GM19025 (cell line): ENCODE measurements at regions not wholly inside any gene's neighbourhood (a gene's known extent, or its start where the extent isn't known, plus 50 kb on each side); places are given as distances from the start of the nearest gene placed in this dataset.
"Not testable (repeated sequence)": the region's sequence is repeated elsewhere in the genome, so short reads cannot be mapped to it uniquely, and the experiment has no call there.

ENCODE experiments used
- ATAC-seq: cut with Tn5 transposase; IDR thresholded peaks from one replicate; pipeline ENCODE4 v1.9.1; 2021; ENCODE audit warnings: mild to moderate bottlenecking, low read depth, moderate library complexity; ENCODE audit not compliant: unreplicated experiment

GRCh38 chr9:90140131-90140818 is 502.3 kb downstream of the DIRAS2 start:
- ATAC-seq, result no peak

GRCh38 chr9:90141723-90142122 is 500.9 kb downstream of the DIRAS2 start:
- ATAC-seq, result no peak

- ATAC-seq, result no peak
Observed at GRCh38 chr9:90142580-90142979, 500.0 kb downstream of the DIRAS2 start.

GRCh38 chr9:90147426-90147825 is 495.2 kb downstream of the DIRAS2 start:
- ATAC-seq, result no peak

GRCh38 chr9:90156318-90156717 is 486.3 kb downstream of the DIRAS2 start:
- no peak for ATAC-seq

GRCh38 chr9:90162326-90162725 is 480.3 kb downstream of the DIRAS2 start:
- ATAC-seq, result no peak

GRCh38 chr9:90162819-90163218 is 479.8 kb downstream of the DIRAS2 start:
- ATAC-seq, result no peak

- no peak for ATAC-seq
Observed at GRCh38 chr9:90165281-90165680, 477.3 kb downstream of the DIRAS2 start.

- not testable (repeated sequence) for ATAC-seq
Observed at GRCh38 chr9:90166374-90166773, 476.2 kb downstream of the DIRAS2 start.

- ATAC-seq, result no peak
Observed at GRCh38 chr9:90167914-90168313, 474.7 kb downstream of the DIRAS2 start.

GRCh38 chr9:90169490-90169889 is 473.1 kb downstream of the DIRAS2 start:
- no peak for ATAC-seq

GRCh38 chr9:90173935-90174334 is 468.7 kb downstream of the DIRAS2 start:
- not testable (repeated sequence) for ATAC-seq

GRCh38 chr9:90174346-90174745 is 468.3 kb downstream of the DIRAS2 start:
- ATAC-seq, result not testable (repeated sequence)

GRCh38 chr9:90175257-90175656 is 467.4 kb downstream of the DIRAS2 start:
- no peak for ATAC-seq

GRCh38 chr9:90175865-90176264 is 466.8 kb downstream of the DIRAS2 start:
- no peak for ATAC-seq

GRCh38 chr9:90176901-90177300 is 465.7 kb downstream of the DIRAS2 start:
- ATAC-seq, result no peak

- no peak for ATAC-seq
Observed at GRCh38 chr9:90180381-90180780, 462.2 kb downstream of the DIRAS2 start.

- no peak for ATAC-seq
Observed at GRCh38 chr9:90188656-90189055, 454.0 kb downstream of the DIRAS2 start.

GRCh38 chr9:90189306-90189705 is 453.3 kb downstream of the DIRAS2 start:
- no peak for ATAC-seq

- ATAC-seq, result not testable (repeated sequence)
Observed at GRCh38 chr9:90192465-90192864, 450.2 kb downstream of the DIRAS2 start.

- ATAC-seq, result no peak
Observed at GRCh38 chr9:90198956-90199355, 443.7 kb downstream of the DIRAS2 start.

GRCh38 chr9:90201766-90202165 is 440.9 kb downstream of the DIRAS2 start:
- no peak for ATAC-seq
